Stimulated activated effector memory CD8-positive, alpha-beta T cell treated with anti-CD3 and anti-CD28 coated beads, Interleukin-12 subunit alpha, Interleukin-12 subunit beta, amount 100 ng/mL, for 72 hours (primary cell): ENCODE measurements at regions not wholly inside any gene's neighbourhood (a gene's known extent, or its start where the extent isn't known, plus 50 kb on each side); places are given as distances from the start of the nearest gene placed in this dataset.
A peak's percentile ranks its signal among the peaks of the same experiment; 100 is the strongest.
"Not testable (repeated sequence)": the region's sequence is repeated elsewhere in the genome, so short reads cannot be mapped to it uniquely, and the experiment has no call there.

ENCODE experiments used
- ATAC-seq: fragments of 150-1000 bp; cut with Tn5 transposase; 2 replicates; pipeline ENCODE4 v1.10.0; 2021
- DNase-seq, 2 donors: peaks; one replicate each; pipeline ENCODE4 v3.0.0; 2021 to 2022; ENCODE audit warnings: low spot score in 2 of 2
- H3K27ac Mint-ChIP-seq: one replicate; pipeline ENCODE4 v1.8.0; 2022; ENCODE audit warnings: mild to moderate bottlenecking, mixed read lengths
- H3K36me3 Mint-ChIP-seq: one replicate; pipeline ENCODE4 v1.8.0; 2022; ENCODE audit warnings: mild to moderate bottlenecking, mixed read lengths
- H3K4me1 Mint-ChIP-seq: one replicate; pipeline ENCODE4 v1.8.0; 2022; ENCODE audit warnings: mixed read lengths
- H3K4me3 Mint-ChIP-seq: one replicate; pipeline ENCODE4 v1.8.0; 2022; ENCODE audit warnings: mild to moderate bottlenecking, mixed read lengths
- H3K9me3 Mint-ChIP-seq: one replicate; pipeline ENCODE4 v1.8.0; 2022; ENCODE audit warnings: mixed read lengths

GRCh38 chr2:8249769-8250168 lies 432.1 kb upstream of the ID2 start:
- ATAC-seq: no peak
- H3K4me3 Mint-ChIP-seq: no peak overlapping the region
- no peak overlapping the region for H3K27ac Mint-ChIP-seq
- peaks cover 19% of the 10 kb centered on the region for H3K9me3 Mint-ChIP-seq
- no peak for DNase-seq
- H3K36me3 Mint-ChIP-seq: peaks cover 7% of the 10 kb centered on the region
- H3K4me1 Mint-ChIP-seq: peaks cover 23% of the 10 kb centered on the region

- H3K36me3 Mint-ChIP-seq, H3K27ac Mint-ChIP-seq, H3K4me3 Mint-ChIP-seq, DNase-seq, ATAC-seq: not testable (repeated sequence)
- peaks cover 28% of the 10 kb centered on the region for H3K4me1 Mint-ChIP-seq
- H3K9me3 Mint-ChIP-seq: peaks cover 17% of the 10 kb centered on the region
These were observed 431.6 kb upstream of the ID2 start for GRCh38 chr2:8250290-8250689.

GRCh38 chr2:8251291-8251690 lies 430.6 kb upstream of the ID2 start:
- DNase-seq (no peak), ATAC-seq (no peak)
- Mint-ChIP-seq H3K27ac (no peak overlapping the region), H3K4me3 (no peak overlapping the region), H3K9me3 (peaks cover 12% of the 10 kb centered on the region), H3K36me3 (peaks cover 7% of the 10 kb centered on the region), H3K4me1 (peaks cover 35% of the 10 kb centered on the region)

- peaks cover 7% of the 10 kb centered on the region for H3K36me3 Mint-ChIP-seq
- ATAC-seq: no peak
- H3K9me3 Mint-ChIP-seq: peaks cover 8% of the 10 kb centered on the region
- no peak for DNase-seq
- no peak overlapping the region for H3K4me3 Mint-ChIP-seq
- peaks cover 35% of the 10 kb centered on the region for H3K4me1 Mint-ChIP-seq
- no peak overlapping the region for H3K27ac Mint-ChIP-seq
These were observed 430.0 kb upstream of the ID2 start for GRCh38 chr2:8251856-8252255.

GRCh38 chr2:8252997-8253694 lies 428.7 kb upstream of the ID2 start:
- Mint-ChIP-seq H3K9me3 (peaks cover 3% of the 10 kb centered on the region), H3K27ac (peak overlapping the region; percentile 73), H3K4me1 (peaks cover 33% of the 10 kb centered on the region), H3K36me3 (peaks cover 7% of the 10 kb centered on the region), H3K4me3 (no peak overlapping the region)
- no peak for DNase-seq
- peak; percentile 45 for ATAC-seq

DNA sequence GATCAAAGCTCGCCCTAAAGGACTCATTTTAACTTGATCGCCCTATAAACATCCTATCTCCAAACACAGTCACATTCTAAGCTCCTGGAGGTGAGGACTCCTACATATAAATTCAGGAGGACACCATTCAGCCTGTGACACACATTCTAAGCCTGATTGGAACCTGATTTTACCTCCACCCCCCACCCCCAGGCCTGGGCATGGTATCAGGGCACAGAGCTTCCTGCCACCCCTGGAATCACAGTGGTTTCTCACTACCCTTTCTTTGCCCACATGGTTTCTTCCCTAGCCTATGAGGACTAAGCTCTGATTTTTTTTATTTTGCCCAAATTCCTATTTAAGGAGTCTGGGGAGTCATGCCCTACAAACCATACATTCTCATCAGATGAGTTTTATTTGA lies 428.1 kb upstream of the ID2 start:
- Mint-ChIP-seq H3K4me3 (no peak overlapping the region), H3K9me3 (peaks cover 3% of the 10 kb centered on the region), H3K27ac (peak overlapping the region; percentile 73), H3K36me3 (peaks cover 7% of the 10 kb centered on the region), H3K4me1 (peaks cover 28% of the 10 kb centered on the region)
- DNase-seq (no peak), ATAC-seq (no peak)

GRCh38 chr2:8254214-8254613 lies 427.6 kb upstream of the ID2 start:
- not testable (repeated sequence) for H3K9me3 Mint-ChIP-seq, DNase-seq, H3K4me3 Mint-ChIP-seq, ATAC-seq, H3K36me3 Mint-ChIP-seq
- H3K27ac Mint-ChIP-seq: peak overlapping the region; percentile 73
- H3K4me1 Mint-ChIP-seq: peaks cover 28% of the 10 kb centered on the region

DNA sequence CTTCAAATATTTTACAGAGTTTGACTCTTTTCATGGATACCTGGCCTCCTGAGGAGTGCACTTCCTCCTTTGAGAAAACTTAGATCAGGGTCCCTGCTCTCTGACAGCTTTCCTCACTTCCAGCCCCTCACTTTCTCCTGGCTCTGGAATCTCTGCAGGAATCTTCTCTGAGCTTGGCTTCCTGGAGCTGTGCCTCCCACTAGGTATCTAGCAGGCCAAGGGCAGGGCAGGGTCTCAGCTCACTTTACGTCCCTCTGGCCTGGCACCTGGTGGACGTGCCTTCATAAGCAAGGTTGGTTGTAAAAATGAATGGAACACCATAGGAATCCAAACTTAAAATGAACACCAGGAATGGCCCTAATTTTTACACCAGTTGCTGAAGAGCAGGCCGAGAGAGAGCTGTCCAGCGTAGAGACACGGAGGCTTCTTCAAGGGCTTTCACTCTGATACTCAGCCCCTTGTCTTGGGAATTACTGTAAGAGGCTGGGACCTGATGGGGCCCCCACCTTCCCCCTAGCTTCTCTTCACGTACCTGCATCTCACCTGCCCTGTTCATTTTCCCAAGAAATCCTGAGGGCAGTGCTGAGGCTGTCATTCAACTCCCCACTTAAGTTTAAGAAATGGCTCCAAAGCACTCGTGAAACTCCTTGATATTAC lies 426.9 kb upstream of the ID2 start:
- no peak for DNase-seq
- Mint-ChIP-seq H3K4me3 (no peak overlapping the region), H3K9me3 (peaks cover 3% of the 10 kb centered on the region), H3K36me3 (peaks cover 7% of the 10 kb centered on the region), H3K4me1 (peaks cover 28% of the 10 kb centered on the region), H3K27ac (peak overlapping the region; percentile 73)
- ATAC-seq: no peak

DNA sequence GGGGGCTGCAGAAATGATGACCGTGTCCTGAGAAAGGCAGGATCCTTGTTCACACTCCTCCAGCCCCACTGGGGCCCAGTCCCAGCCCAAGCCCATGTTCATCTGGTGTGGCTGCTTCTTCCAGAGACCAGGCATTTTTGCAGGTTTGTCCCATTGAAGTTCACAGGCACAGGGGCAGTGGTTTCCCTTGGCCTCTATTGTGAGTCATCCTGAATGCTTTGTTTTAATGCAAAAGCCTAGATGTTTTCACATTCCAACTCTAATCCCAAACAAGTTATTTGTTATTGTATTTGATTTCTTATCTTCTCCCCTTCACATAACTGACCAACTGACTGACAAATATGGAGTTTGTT lies 426.4 kb upstream of the ID2 start:
- H3K27ac Mint-ChIP-seq: no peak overlapping the region
- no peak for ATAC-seq
- no peak for DNase-seq
- peaks cover 28% of the 10 kb centered on the region for H3K4me1 Mint-ChIP-seq
- no peak overlapping the region for H3K4me3 Mint-ChIP-seq
- H3K9me3 Mint-ChIP-seq: peaks cover 1% of the 10 kb centered on the region
- H3K36me3 Mint-ChIP-seq: peaks cover 7% of the 10 kb centered on the region

- Mint-ChIP-seq H3K36me3 (peaks cover 7% of the 10 kb centered on the region), H3K9me3 (no peaks in the 10 kb centered on the region), H3K4me3 (no peak overlapping the region), H3K4me1 (peaks cover 28% of the 10 kb centered on the region), H3K27ac (no peak overlapping the region)
- DNase-seq (no peak), ATAC-seq (no peak)
These were observed 425.0 kb upstream of the ID2 start for GRCh38 chr2:8256905-8257304.

GRCh38 chr2:8257502-8257901 lies 424.4 kb upstream of the ID2 start:
- peaks cover 7% of the 10 kb centered on the region for H3K36me3 Mint-ChIP-seq
- no peak for ATAC-seq
- H3K4me1 Mint-ChIP-seq: peaks cover 28% of the 10 kb centered on the region
- H3K9me3 Mint-ChIP-seq: no peaks in the 10 kb centered on the region
- no peak for DNase-seq
- no peak overlapping the region for H3K4me3 Mint-ChIP-seq
- no peak overlapping the region for H3K27ac Mint-ChIP-seq

GRCh38 chr2:8258406-8258805 lies 423.4 kb upstream of the ID2 start:
- H3K4me1 Mint-ChIP-seq: peaks cover 25% of the 10 kb centered on the region
- no peak for ATAC-seq

GRCh38 chr2:8259106-8259840 lies 422.6 kb upstream of the ID2 start:
- DNase-seq (no peak), ATAC-seq (no peak)
- peaks cover 16% of the 10 kb centered on the region for H3K4me1 Mint-ChIP-seq
- H3K36me3 Mint-ChIP-seq: peaks cover 5% of the 10 kb centered on the region
- no peaks in the 10 kb centered on the region for H3K9me3 Mint-ChIP-seq
- H3K27ac Mint-ChIP-seq: no peak overlapping the region
- H3K4me3 Mint-ChIP-seq: no peak overlapping the region

More at GRCh38 chr2:8258406-8258805, 423.4 kb upstream of the ID2 start:
- Mint-ChIP-seq H3K36me3 (peaks cover 6% of the 10 kb centered on the region), H3K27ac (no peak overlapping the region), H3K4me3 (no peak overlapping the region), H3K9me3 (no peaks in the 10 kb centered on the region)
- no peak for DNase-seq

GRCh38 chr2:8259841-8260178 lies 422.0 kb upstream of the ID2 start:
- DNase-seq (no peak), ATAC-seq (no peak)
- Mint-ChIP-seq H3K36me3 (peaks cover 5% of the 10 kb centered on the region), H3K9me3 (no peaks in the 10 kb centered on the region), H3K27ac (no peak overlapping the region), H3K4me1 (peaks cover 16% of the 10 kb centered on the region), H3K4me3 (no peak overlapping the region)

- Mint-ChIP-seq H3K4me3 (no peak overlapping the region), H3K27ac (no peak overlapping the region), H3K36me3 (peaks cover 5% of the 10 kb centered on the region), H3K4me1 (peaks cover 13% of the 10 kb centered on the region), H3K9me3 (no peaks in the 10 kb centered on the region)
- DNase-seq (no peak), ATAC-seq (no peak)
These were observed 421.6 kb upstream of the ID2 start for GRCh38 chr2:8260213-8260612.

DNA sequence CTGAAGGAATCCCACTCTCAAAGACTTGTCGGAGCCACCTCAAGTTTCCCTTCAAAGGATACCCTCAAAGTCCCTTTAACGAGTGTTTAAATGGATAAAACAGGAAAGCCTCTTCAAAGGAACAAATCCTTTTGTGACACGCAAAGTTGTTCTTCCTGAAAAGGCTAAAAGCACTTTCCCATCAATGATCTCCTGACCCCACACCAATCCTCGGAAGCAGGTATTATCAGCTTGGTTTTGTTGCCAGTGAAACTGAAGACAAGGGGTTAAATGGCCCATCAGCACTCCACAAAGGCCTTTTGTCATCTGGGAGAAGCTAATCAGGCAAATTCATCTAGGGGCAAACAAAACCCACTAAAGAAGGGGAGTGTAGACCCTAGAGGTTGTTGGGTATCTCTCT lies 418.0 kb upstream of the ID2 start:
- H3K4me1 Mint-ChIP-seq: peaks cover 11% of the 10 kb centered on the region
- H3K9me3 Mint-ChIP-seq: no peaks in the 10 kb centered on the region
- H3K27ac Mint-ChIP-seq: peak overlapping the region; percentile 33
- no peak for ATAC-seq
- H3K36me3 Mint-ChIP-seq: peaks cover 5% of the 10 kb centered on the region
- H3K4me3 Mint-ChIP-seq: no peak overlapping the region
- no peak for DNase-seq
